GM12892 (cell line): ENCODE measurements at regions not wholly inside any gene's neighbourhood (a gene's known extent, or its start where the extent isn't known, plus 50 kb on each side); places are given as distances from the start of the nearest gene placed in this dataset.
"Not testable (repeated sequence)": the region's sequence is repeated elsewhere in the genome, so short reads cannot be mapped to it uniquely, and the experiment has no call there.

Source experiments
- DNase-seq: peaks from one replicate; pipeline ENCODE4 v3.0.0; 2011; ENCODE audit not compliant: insufficient read length
- FAIRE-seq: peaks from 2 replicates; lab custom pipeline; 2011; peaks lifted over from hg19 to GRCh38; lab: Jason Lieb, UNC
- POLR2A ChIP-seq: IDR thresholded peaks from 2 replicates; pipeline ENCODE4 v1.6.1; 2011; ENCODE audit warnings: low read depth, low read length, control low read depth
- POLR2AphosphoS5 ChIP-seq: IDR thresholded peaks from 2 replicates; pipeline ENCODE4 v1.6.1; 2011; ENCODE audit warnings: low read depth, low read length, control low read depth
- TAF1 ChIP-seq: IDR thresholded peaks from 2 replicates; pipeline ENCODE4 v1.6.1; 2011; ENCODE audit warnings: low read depth, mild to moderate bottlenecking, control low read depth, low read length, borderline replicate concordance

- TF ChIP-seq POLR2AphosphoS5 (no peak), POLR2A (no peak), TAF1 (no peak)
- DNase-seq (no peak), FAIRE-seq (no peak)
These were observed 1285.7 kb downstream of the CNTNAP5 start for GRCh38 chr2:125310657-125311364.

GRCh38 chr2:125312342-125312741 lies 1287.3 kb downstream of the CNTNAP5 start:
- DNase-seq (no peak), FAIRE-seq (no peak)
- TF ChIP-seq TAF1 = no peak
- TF ChIP-seq POLR2A = no peak

GRCh38 chr2:125313806-125314205 lies 1288.7 kb downstream of the CNTNAP5 start:
- FAIRE-seq (no peak), DNase-seq (no peak)
- TF ChIP-seq POLR2A (no peak), TAF1 (no peak), POLR2AphosphoS5 (no peak)

- TF ChIP-seq POLR2A = no peak
- no peak for TF ChIP-seq POLR2AphosphoS5
- TF ChIP-seq TAF1 = no peak
- FAIRE-seq (no peak), DNase-seq (no peak)
These were observed 1293.7 kb downstream of the CNTNAP5 start for GRCh38 chr2:125318740-125319139.

- no peak for FAIRE-seq
- no peak for DNase-seq
- no peak for TF ChIP-seq TAF1
- TF ChIP-seq POLR2A = no peak
- TF ChIP-seq POLR2AphosphoS5 = no peak
These were observed 1299.2 kb downstream of the CNTNAP5 start for GRCh38 chr2:125324273-125324672.

GRCh38 chr2:125330133-125330532 lies 1305.0 kb downstream of the CNTNAP5 start:
- FAIRE-seq (no peak), DNase-seq (no peak)
- no peak for TF ChIP-seq POLR2AphosphoS5
- no peak for TF ChIP-seq TAF1
- TF ChIP-seq POLR2A = no peak

- TF ChIP-seq TAF1 = no peak
- TF ChIP-seq POLR2A = no peak
- no peak for TF ChIP-seq POLR2AphosphoS5
- DNase-seq = no peak
- no peak for FAIRE-seq
These were observed 1314.6 kb upstream of the GYPC start for GRCh38 chr2:125341353-125341752.

GRCh38 chr2:125353542-125353941 lies 1302.4 kb upstream of the GYPC start:
- not testable (repeated sequence) for DNase-seq, FAIRE-seq

- DNase-seq (no peak), FAIRE-seq (no peak)
- TF ChIP-seq TAF1 = no peak
- TF ChIP-seq POLR2AphosphoS5 = no peak
- TF ChIP-seq POLR2A = no peak
These were observed 1291.6 kb upstream of the GYPC start for GRCh38 chr2:125364192-125364983.

- DNase-seq (no peak), FAIRE-seq (no peak)
- TF ChIP-seq POLR2AphosphoS5 (no peak), TAF1 (no peak), POLR2A (no peak)
These were observed 1291.0 kb upstream of the GYPC start for GRCh38 chr2:125364984-125365265.

GRCh38 chr2:125371867-125372266 lies 1284.1 kb upstream of the GYPC start:
- TF ChIP-seq POLR2A (no peak), TAF1 (no peak), POLR2AphosphoS5 (no peak)
- no peak for DNase-seq
- FAIRE-seq = no peak

- FAIRE-seq = no peak
- TF ChIP-seq TAF1 (no peak), POLR2AphosphoS5 (no peak), POLR2A (no peak)
These were observed 1282.7 kb upstream of the GYPC start for GRCh38 chr2:125373293-125373692.

More at GRCh38 chr2:125373293-125373692, 1282.7 kb upstream of the GYPC start:
- no peak for DNase-seq
